Tibial nerve (tissue), 4 donors: ENCODE measurements at regions not wholly inside any gene's neighbourhood (a gene's known extent, or its start where the extent isn't known, plus 50 kb on each side); places are given as distances from the start of the nearest gene placed in this dataset.

ENCODE experiments used
- EP300 ChIP-seq, 2 donors: sonication (generic); formaldehyde crosslinking; IDR thresholded peaks; one replicate each; pipeline ENCODE4 v1.6.1; 2017; ENCODE audit warnings: antibody characterized with exemption in 2 of 2, mild to moderate bottlenecking in 1 of 2
- TF ChIP-seq, protein P1 (sequence below), 5 experiments: fragments of 200-600 bp in 3 of 5; fragments of 450-650 bp in 2 of 5; sonication (generic) in 3 of 5; IDR thresholded peaks; one replicate each; pipeline ENCODE4 v1.5.1; 2016 to 2019; ENCODE audit warnings: antibody characterized with exemption in 5 of 5, mild to moderate bottlenecking in 3 of 5, moderate library complexity in 2 of 5

DNA sequence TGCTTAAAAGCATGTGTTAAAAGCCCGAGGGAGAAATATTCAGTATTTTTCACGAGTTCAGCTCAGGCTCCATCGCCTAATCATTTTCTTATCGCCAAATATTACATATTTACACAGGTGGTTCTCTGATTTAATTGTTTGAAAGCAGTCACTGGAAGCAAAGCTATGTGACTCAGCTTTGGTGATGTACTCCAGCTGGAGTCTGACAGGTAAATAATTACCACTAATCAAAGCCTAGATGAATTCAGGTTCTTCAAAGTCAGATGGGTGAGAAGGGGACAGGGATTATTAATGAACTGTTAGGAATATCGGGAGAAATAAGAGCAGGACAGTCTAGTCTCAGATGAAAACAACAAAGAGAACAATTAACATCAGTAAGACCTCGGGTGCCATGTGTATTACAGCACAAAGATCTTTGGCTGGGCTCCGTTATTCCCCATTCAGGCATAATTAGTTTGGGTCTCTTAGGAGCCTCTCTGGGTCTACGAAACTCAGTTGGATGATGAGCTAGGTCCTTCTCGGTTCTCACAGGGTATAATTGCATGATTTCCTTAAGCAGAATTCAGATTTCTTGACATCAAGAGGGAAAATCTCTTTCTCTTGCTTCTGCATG lies 331.7 kb upstream of the ADAMTS9 start:
- no peak for TF ChIP-seq EP300 (IDR thresholded peaks at IDR 0.05)
- TF ChIP-seq, protein P1, sequence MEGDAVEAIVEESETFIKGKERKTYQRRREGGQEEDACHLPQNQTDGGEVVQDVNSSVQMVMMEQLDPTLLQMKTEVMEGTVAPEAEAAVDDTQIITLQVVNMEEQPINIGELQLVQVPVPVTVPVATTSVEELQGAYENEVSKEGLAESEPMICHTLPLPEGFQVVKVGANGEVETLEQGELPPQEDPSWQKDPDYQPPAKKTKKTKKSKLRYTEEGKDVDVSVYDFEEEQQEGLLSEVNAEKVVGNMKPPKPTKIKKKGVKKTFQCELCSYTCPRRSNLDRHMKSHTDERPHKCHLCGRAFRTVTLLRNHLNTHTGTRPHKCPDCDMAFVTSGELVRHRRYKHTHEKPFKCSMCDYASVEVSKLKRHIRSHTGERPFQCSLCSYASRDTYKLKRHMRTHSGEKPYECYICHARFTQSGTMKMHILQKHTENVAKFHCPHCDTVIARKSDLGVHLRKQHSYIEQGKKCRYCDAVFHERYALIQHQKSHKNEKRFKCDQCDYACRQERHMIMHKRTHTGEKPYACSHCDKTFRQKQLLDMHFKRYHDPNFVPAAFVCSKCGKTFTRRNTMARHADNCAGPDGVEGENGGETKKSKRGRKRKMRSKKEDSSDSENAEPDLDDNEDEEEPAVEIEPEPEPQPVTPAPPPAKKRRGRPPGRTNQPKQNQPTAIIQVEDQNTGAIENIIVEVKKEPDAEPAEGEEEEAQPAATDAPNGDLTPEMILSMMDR (IDR thresholded peaks at IDR 0.05): no peak
